HG03066 (cell line): ENCODE measurements at regions not wholly inside any gene's neighbourhood (a gene's known extent, or its start where the extent isn't known, plus 50 kb on each side); places are given as distances from the start of the nearest gene placed in this dataset.
"Not testable (repeated sequence)": the region's sequence is repeated elsewhere in the genome, so short reads cannot be mapped to it uniquely, and the experiment has no call there.

ENCODE experiments used
- ATAC-seq: cut with Tn5 transposase; IDR thresholded peaks from one replicate; pipeline ENCODE4 v1.9.1; 2021; ENCODE audit warnings: low read depth; ENCODE audit not compliant: unreplicated experiment

DNA sequence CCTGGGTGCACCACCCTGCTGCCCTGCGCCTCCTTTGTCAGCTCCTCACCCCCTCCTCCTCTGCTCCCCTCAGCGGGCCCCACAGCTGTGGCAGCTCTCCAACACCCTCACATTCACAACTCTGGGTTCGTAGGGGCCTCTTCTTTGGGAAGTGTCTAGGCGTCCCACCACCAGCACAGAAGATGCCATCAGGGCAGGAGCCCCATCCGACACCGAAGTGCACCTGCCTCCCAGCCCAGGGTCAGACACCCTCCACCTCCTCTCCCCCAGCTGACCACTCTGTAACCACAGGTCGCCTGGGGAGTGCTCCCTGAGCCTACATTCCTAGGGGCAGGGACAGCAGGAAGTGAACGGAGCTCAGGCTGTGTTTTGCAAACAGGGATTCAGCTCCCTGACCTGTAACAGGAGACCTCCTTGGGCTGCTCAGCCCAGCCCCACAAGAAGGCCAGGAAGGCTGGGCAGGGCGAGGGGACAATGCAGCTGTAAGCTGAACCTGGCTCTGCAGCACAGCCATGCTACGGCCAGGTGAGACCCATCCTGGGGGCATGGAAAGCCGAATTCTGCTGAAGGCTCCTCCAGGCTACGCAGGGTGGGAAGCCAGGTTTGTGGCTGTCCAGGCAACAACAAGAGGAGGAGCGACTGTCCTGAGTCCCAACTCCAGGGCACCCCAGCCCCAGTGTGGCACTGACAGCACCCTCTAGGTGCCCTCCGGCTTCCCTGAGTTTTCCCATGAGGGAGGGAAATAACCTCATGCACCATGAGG lies 269.0 kb downstream of the GOLGA6L6 start:
- no peak for ATAC-seq

GRCh38 chr15:20271647-20272046 lies 270.0 kb downstream of the GOLGA6L6 start:
- no peak for ATAC-seq

DNA sequence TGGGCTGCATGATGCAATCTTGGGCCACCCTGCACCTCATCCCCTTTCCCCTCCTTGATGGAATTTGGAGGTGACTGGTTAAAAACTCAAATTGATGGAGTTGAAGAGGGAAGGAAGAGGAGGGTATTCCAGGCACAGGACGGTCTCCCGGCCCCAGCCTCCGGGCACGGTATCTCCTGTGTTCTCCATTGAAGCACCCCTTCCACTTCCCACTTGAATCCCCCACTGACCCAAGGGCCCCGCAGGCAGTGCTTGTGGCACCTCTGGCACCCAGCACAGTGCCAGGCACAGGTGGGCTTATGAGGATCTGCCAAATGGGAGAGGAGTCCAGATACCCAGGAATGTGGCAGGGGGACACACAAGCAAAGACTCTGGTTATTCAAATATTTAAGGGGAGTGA lies 271.6 kb downstream of the GOLGA6L6 start:
- not testable (repeated sequence) for ATAC-seq

- ATAC-seq = not testable (repeated sequence)
Measured at GRCh38 chr15:20267996-20268395, 273.6 kb downstream of the GOLGA6L6 start.

DNA sequence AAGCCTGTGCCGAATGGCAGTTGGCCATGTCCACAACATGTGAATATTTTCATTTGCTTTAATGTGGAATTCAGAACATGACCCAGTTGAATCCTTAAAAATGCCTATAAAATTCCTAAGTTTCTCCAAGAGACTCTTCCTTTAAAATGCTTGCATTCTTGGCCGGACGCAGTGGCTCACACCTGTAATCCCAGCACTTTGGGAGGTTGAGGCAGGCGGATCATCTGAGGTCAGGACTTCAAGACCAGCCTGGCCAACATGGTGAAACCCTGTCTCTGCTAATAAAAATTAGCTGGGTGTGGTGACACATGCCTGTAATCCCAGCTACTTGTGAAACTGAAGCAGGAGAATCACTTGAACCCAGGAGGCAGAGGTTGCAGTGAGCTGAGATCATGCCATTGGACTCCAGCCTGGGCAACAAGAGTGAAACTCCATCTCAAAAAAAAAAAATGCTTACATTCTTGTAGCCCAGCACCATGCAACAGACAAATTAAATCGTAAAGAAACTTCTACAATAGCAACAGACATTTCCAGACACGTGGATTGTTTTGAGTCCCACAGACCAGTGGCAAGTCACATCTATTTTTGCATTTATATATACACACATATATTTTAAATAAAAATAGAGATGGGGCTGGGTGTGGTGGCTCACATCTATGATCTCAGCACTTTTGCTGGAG lies 274.4 kb downstream of the GOLGA6L6 start:
- ATAC-seq = not testable (repeated sequence)

DNA sequence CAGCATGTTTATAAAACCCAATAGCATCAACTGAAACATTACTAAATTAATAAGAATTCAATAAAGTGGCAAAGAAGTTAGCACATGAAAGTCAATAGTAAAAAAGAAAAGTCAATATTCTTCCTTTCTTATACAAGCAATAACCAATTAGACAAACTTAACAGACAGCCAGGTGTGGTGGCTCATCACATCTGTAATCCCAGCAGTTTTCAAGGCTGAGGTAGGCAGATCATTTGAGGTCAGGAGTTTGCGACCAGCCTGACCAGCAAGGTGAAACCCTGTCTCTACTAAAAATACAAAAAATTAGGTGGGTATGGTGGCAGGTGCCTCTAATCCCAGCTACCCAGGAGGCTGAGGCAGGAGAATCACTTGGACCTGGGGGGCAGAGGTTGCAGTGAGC lies 275.9 kb downstream of the GOLGA6L6 start:
- ATAC-seq = not testable (repeated sequence)

DNA sequence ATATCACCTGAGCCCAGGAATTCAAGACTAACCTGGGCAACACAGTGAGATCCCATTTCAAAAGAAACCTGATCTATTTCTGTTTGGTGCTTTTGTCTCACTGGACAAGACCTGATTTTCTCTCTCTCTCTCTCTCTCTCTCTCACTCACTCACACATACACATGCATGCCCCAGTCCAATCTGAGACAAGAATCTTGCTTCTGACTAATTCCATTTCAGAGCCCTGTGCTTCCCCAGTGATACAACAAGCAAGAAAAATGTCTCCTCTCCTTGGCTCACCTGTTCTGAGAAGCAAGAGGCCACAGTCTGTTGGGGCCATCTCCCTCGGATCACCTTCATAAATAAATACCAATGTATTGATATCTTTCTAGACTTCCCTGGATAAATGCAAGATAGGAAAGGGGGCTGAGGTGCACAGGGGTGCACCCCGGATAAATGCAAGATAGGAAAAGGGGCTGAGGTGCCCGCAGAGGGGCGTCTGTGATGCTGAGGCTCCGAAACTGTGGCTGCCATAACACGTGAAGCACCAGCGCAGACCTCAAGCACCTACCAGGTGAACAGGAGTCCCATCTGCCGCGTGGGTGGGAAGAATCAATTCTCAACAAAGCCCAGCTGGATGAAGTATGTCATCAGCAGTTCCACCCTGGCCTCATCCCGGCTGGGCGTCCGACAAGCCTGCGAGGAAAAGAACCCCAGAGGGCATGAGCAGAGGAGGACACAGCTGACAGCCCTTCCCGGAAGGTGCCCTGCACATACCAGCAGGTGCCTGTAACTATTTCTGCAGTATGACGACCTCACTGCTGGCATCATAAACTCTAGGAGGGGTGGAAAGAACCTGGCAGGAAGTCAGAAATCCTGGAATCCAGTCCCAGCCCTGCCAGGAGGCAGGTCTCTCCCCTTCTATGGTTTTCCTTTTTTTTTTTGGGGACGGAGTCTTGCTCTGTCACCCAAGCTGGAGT lies 280.0 kb downstream of the GOLGA6L6 start:
- ATAC-seq = not testable (repeated sequence)

DNA sequence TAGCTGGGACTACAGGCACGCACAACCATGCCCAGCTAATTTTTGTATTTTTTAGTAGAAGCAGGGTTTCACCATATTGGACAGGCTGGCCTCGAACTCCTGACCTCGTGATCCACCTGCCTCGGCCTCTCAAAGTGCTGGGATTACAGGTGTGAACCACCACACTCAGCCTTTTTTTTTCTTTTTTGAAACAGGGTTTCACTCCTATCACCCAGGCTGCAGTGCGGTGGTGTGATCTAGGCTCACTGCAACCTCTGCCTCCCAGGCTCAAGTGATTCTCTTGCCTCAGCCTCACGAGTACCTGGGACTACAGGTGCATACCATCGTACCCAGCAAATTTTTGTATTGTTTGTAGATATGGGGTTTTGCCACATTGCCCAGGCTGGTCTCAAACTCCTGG lies 280.9 kb downstream of the GOLGA6L6 start:
- not testable (repeated sequence) for ATAC-seq

GRCh38 chr15:20259559-20260190 lies 281.9 kb downstream of the GOLGA6L6 start:
- ATAC-seq = not testable (repeated sequence)

DNA sequence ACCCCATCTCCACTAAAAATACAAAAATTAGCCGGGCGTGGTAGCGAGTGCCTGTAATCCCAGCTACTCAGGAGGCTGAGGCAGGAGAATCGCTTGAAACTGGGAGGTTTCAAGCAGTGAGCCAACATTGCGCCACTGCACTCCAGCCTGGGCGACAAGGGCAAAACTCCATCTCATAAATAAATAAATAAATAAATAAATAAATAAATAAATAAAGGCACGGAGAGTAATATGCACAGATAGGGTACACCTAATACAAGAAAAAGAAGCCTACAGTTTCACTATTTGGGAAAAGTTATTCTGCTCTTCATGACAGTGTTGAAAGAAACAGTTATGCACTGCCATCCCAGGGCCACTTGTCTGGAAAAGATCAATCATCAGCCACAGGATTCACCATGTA lies 285.2 kb downstream of the GOLGA6L6 start:
- not testable (repeated sequence) for ATAC-seq

GRCh38 chr15:20255641-20256040 lies 286.0 kb downstream of the GOLGA6L6 start:
- ATAC-seq = not testable (repeated sequence)

GRCh38 chr15:20253047-20253615 lies 288.5 kb downstream of the GOLGA6L6 start:
- not testable (repeated sequence) for ATAC-seq

GRCh38 chr15:20252040-20252439 lies 289.6 kb downstream of the GOLGA6L6 start:
- ATAC-seq = not testable (repeated sequence)

DNA sequence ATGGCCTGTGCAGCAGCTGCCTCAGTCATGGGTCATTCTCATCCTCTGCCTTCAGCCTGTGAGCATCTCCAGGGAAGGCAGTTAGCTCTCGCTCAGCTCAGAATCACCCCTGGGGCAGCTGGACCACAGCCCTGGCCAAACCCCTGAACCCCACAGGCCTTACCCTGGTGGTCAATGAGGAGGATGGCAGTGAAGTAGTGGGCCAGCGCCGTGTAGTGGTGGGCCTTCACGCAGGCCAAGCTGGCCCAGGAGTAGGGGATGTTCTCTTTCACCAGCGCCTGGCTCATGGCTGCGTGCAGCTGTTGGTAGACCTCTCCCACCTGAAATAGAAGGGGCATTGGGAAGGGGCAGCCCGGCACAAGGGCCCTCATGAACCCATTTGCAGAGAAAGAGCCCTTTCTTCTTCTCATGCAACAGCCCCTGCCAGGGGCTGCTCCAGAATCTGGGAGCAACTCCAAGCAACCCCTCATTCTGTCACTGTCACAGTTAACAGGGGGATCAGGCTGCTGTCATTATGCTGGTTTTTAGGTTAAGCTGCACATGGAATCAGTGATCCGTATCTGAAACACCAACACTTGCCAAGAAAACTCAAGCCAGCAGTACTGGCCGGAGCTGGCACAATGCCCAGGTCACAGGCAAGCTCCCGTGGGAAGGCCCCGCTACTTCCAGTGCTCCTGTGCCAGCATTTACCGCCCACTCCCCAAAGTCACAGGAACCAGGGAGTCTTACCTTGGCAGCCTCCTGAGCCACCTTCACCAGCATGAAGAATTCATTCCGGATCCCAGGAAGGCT lies 290.2 kb downstream of the GOLGA6L6 start:
- not testable (repeated sequence) for ATAC-seq

GRCh38 chr15:20250206-20250605 lies 291.4 kb downstream of the GOLGA6L6 start:
- ATAC-seq = not testable (repeated sequence)

GRCh38 chr15:20249677-20249970 lies 292.0 kb downstream of the GOLGA6L6 start:
- ATAC-seq = not testable (repeated sequence)

DNA sequence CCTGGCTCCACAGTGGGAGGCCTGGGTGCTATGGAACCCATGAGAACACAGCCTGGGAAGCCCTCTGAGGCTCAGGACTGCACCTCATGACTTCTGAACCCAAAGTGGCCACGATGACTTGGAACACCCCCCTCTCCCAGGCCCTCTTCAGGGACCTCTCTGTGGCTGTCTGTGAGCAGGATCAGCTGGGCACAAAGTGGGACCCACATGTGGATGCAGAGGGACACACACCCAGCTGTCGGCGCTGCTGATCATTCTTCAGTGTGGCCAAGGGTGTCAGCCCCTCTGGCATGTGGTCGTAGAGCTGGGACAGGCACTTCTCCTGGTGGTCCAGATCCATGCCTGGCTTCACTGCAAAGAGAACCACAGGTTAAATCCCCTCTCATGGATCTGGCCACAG lies 293.2 kb downstream of the GOLGA6L6 start:
- ATAC-seq = not testable (repeated sequence)

DNA sequence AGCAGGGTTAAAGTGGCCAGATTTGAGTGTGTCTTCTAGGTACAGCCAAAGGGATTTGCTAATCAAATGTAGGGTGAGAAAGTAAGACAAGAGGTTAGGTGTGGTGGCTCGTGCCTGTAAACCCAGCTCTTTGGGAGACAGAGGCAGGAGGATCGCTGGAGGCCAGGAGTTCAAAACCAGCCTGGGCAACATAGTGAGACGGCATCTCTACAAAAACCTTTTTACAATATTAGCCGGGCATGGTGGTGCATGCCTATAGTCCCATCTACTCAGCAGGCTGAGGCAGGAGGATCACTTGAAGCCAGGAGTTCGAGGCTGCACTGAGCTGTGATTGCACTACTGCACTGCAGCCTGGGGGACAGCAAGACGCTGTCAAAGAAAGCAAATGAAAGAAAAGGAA lies 294.5 kb downstream of the GOLGA6L6 start:
- not testable (repeated sequence) for ATAC-seq

DNA sequence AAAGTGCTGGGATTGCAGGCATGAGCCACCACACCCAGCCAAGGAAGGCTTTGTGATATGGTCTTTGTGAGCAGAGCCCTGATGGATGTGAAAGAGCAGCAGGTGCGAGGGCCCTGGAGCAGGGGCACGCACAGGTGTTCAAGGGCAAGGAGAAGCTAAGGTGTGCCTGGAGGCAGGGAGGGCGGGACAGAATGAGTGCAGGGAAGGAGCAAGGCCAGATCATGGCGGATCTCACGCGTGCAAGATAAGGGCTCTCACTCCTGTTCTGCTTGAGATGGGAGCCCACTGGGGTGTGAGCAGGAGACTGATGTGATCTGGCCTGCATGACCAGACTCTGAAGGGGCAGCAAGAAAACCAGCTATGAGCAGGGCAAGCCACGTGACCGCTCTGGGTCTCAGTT lies 295.0 kb downstream of the GOLGA6L6 start:
- ATAC-seq = not testable (repeated sequence)
